Bone marrow (tissue), 2 donors: ENCODE measurements at regions not wholly inside any gene's neighbourhood (a gene's known extent, or its start where the extent isn't known, plus 50 kb on each side); places are given as distances from the start of the nearest gene placed in this dataset.

Experiments
- DNase-seq, 2 donors: peaks; one replicate each; lab custom pipeline; 2025; lab: John Stamatoyannopoulos, UW

DNA sequence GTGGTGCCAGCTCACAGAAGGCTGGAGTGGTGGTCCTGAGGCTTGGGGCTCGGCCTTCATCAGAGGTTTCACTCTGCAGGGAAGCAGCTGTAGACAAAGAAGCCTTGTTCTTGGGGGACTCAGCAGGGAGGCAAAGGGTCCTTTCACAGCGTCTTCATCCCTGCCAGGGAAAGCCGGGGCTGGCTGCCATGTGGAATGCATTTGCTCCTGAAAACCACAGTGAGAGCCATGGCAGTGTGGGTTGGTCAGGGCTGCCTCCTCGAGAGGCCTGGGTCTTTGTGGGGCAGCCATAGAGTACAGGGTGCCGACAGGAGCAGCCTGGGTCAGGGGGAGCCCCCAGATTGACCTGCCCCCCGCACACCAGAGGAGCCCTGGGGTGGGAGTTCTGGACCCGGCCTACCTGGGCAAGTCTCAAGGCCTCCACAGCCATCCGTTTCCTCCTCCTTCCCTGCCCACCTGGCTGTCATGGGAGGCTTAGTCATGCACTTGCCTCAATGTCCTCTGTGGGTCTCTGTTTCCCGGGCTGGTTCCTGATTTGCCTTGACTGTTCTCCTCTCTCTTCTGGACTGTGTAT is 144.0 kb downstream of the CDC5L start:
- DNase-seq: no peak

GRCh38 chr6:44533421-44533820 is 145.9 kb downstream of the CDC5L start:
- no peak for DNase-seq

GRCh38 chr6:44534291-44534690 is 146.8 kb downstream of the CDC5L start:
- no peak for DNase-seq

- DNase-seq: no peak
Measured at GRCh38 chr6:44535446-44535845, 147.9 kb downstream of the CDC5L start.

GRCh38 chr6:44535967-44536366 is 148.5 kb downstream of the CDC5L start:
- DNase-seq: no peak

DNA sequence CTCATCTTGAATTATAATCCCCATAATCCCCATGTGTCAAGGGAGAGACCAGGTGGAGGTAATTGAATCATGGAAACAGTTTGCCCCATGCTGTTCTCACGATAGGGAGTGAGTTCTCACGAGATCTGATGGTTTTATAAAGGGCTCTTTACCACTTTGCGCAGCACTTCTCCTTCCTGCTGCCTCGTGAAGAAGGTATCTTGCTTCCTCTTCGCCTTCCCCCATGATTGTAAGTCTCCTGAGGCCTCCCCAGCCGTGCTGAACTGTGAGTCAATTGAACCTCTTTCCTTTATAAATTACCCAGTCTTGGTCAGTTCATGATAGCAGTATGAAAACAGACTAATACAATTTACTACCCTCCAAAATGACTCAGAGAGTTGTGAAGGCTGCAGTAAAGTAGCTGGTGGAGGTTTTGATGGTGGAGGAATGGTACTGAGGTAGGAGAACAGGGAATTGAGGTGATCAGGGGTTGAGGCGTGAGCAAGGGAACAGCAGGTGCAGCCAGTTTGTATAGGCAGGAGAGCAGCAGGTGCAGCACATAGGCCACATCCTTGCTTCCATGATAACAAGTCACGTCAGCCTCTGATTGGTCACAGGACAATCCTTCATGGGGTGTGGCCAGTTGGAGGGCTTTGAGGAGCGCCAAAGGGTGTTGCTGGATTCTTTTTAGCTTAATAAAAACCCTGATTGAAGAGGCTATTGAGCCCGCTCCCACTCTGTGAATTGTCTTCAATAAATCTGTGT is 150.0 kb downstream of the CDC5L start:
- no peak for DNase-seq

DNA sequence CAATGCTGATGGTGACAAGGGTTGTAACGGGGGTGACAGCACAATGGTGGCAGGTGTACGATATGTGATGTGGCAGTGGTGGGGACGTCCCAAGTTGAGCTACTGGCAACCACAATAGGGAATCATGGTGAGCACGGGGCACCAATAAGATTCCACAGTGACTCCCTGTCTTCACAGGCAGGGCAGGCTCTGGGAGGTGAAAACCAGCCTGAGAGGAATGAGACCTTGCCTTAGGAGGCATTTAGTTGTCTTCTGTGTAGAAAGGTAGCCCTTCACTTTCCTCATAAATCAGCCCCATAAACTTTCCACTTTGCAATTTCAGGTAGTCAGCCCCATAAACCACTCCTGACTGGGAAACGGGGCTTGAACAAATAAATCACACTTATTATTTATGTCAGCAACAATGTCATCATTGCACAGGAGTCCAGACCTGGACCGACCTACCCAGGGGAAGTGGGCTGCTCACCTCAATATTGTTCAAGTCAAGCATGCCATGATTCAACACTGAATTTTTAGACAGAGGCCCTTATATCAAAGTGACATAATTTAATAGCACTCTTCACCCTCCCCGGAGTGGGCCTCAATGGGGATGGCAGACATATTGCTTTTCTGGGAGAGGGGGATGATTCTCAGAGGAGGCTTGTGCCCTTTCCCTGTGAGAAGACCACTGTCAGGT is 150.8 kb downstream of the CDC5L start:
- no peak for DNase-seq

- no peak for DNase-seq
Measured at GRCh38 chr6:44538807-44539201, 151.3 kb downstream of the CDC5L start.

- no peak for DNase-seq
Measured at GRCh38 chr6:44539701-44540355, 152.3 kb downstream of the CDC5L start.

- DNase-seq: no peak
Measured at GRCh38 chr6:44540881-44541280, 153.4 kb downstream of the CDC5L start.

DNA sequence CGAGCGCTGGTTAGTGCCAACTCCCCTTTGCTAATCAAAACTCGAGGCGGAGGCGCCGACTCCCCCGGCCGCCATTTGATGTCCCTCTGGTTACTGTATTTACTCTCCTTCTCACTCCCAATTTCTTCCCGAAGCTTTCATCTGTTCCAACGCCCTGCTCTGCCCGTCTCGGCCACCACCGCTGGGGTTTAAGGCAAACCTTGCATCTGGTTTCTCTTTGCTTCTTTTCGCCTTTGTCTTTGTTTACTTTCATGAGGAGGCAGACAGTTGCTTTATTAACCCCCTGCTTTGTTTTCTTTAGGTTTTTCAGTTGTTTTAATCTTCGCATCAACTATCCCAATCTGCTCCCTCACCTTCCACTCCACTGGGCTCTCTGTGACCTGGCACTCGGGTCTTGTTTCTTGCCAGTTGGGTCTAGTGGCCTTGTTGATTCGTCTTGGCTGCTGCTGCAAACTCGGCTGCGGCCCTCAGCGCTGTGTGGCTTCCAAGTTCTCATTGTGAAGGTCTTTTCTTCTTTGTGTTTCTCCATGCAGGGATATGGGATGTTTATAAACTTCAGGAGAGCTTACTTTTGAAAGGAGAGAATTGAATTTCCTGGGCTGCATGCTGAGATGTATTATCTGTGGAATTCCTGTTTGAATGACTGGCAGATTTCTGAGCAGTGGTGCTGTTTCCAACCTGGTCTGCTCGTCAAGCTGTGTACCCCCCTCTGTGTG is 155.1 kb downstream of the CDC5L start:
- DNase-seq: no peak

DNA sequence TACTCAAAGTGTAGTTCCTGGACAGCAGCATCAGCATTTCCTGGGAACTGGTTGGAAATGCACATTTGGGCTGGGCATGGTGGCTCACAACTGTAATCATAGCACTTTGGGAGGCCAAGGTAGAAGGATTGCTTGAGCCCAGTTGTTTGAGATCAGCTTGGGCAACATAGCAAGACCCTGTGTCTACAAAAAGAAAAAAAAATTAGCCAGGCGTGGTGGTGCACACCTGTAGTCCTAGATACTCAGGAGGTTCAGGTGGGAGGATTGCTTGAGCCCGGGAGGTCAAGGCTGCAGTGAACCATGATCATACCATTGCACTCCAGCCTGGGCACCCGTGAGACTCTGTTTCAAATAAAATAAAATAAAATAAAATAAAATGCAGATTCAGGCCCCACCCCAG is 156.2 kb downstream of the CDC5L start:
- DNase-seq: no peak

DNA sequence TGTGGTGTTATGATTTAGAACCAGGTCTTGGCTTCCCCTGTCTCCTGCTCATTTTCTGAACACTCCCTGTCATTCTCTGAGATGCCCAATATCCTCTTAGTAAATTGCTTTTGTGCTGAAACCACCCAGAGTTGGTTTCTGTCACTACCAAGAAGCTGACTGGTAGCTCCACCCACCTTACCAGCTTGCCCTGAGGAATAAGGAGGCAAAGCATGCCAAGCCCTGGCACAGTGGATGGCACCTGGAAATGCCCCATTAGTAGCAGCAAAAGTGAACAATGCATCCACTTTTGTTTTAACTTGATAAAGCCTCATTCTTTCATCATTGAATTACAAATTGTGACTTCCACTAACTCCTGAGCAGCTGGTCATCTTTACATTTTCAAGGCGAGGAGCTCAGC is 157.7 kb downstream of the CDC5L start:
- DNase-seq: no peak

DNA sequence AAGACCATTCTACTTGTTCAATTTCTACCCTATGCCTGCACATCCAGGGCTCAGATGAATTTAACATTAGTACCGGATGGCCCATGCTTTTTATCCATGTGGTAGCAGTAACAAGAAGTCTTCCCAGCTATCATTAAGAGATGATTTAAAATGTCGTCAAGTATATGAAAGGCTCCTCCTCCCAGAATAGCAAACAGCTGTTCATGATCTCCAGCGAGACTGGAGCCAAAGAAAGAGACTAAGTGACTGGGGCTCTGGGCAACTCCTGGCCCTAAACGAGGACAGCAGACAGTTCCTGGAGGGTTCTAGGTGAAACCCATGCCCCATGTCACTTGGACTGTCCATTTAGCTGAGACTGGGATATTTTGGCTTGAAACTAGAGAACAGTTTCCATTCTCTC is 160.8 kb downstream of the CDC5L start:
- DNase-seq: no peak

DNA sequence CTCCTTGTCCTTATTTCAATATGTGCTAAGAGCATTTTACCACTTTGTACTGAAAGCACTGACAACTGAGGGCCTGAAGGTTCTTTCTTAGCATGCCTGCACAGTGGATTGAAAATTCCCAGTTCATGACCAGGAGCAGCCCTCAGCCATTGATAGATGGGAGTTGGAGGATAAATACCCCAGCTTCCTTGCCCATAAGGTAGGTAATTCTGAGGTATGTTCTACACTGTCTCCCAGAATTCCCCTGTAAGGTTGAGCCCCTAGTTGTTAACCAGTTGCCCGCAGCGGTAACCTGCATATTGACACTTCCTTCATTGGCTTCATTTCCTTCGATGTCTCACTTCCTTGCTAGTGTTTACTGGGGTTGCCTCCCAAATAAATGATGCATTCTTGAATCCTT is 162.0 kb downstream of the CDC5L start:
- no peak for DNase-seq

GRCh38 chr6:44554194-44554593 is 166.7 kb downstream of the CDC5L start:
- DNase-seq: no peak

GRCh38 chr6:44554861-44555260 is 167.4 kb downstream of the CDC5L start:
- no peak for DNase-seq

GRCh38 chr6:44556046-44556445 is 168.5 kb downstream of the CDC5L start:
- no peak for DNase-seq

DNA sequence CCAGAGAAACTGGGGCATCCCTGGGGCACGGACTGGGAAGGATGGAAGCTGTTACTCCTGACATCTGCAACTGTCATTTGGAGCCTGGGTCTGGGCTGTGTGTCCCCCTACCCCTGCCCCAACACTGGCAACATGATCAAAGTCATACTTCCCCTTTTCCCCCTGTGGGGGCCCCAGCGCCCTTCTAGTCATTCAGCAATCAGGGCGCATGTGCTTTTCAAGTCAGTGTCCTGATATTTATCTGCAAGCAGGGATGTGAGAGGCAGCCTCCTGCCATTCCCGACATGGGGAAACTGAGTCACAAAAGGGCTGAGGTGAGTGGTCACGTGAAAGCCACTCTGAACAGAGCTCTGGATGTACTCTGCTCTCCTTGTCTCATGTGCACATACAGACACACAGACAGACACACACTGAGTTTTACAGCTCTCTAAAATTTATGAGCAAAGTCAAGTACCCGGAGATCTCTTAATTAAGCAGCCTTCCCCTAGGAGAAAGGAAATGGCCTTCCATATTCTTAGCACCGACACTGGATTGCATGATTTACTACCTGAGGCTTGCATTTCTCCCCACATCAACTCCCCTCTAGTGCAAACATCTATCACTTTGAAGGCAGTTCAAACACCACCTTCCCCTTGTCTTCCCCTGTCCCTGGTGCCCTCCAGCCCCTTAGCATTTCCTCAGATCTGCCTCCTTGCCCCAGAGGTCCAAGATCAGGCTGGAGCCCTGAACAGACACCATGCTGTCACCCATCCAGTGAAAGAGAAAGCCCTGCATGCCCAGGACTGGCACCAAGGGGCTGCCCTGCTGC is 170.7 kb downstream of the CDC5L start:
- DNase-seq: no peak

DNA sequence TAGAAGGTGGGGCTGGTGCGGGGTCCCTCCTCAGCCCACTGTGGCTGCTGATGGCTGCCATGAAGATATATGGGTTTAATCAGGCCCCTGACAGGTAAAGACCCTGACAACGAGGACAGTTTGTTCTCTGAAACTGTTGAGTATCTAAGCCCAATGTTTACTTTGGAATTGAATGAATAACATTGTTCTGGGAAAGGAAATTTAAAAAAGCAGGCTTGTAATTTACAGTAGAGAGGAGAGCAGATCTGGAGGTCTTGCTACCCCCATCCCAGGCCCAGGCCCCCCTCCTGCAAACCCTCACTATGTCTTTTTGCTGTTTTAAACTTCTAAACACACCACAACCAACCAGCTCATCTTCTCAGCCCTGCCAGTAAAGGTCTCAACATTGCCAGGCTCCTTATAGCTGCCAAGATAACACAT is 171.3 kb downstream of the CDC5L start:
- DNase-seq: no peak

- DNase-seq: no peak
Measured at GRCh38 chr6:44559486-44560270, 172.2 kb downstream of the CDC5L start.
